ENCODE measurements at regions not wholly inside any gene's neighbourhood (a gene's known extent, or its start where the extent isn't known, plus 50 kb on each side); places are given as distances from the start of the nearest gene placed in this dataset.
"Not testable (repeated sequence)": the region's sequence is repeated elsewhere in the genome, so short reads cannot be mapped to it uniquely, and the experiment has no call there.

DNA sequence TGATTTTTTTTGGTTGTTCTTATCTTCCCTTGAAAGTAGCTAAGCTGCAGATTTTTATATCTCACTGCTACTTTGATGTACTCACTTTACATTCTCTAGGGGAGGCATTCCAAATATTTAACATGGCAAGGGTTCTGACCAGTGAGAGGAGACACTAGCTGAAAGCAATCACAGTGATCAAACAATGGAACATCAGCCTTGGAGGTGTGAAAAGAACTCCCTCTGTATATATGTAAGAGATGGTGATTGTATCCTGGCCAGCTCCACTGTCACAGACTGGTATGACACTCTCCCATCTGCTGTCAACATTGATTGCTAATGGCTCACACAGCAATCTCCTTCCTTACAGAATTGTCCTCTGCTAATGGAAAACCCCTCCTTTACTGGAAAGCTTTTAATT is 291.7 kb upstream of the CDH19 start:
- DNase-seq (ENCODE audit: insufficient read length, low spot score) (no peak), FAIRE-seq (no peak)
- no peak for TF ChIP-seq CTCF (IDR thresholded peaks at IDR 0.05; ENCODE audit: insufficient read depth, missing control alignments)

DNA sequence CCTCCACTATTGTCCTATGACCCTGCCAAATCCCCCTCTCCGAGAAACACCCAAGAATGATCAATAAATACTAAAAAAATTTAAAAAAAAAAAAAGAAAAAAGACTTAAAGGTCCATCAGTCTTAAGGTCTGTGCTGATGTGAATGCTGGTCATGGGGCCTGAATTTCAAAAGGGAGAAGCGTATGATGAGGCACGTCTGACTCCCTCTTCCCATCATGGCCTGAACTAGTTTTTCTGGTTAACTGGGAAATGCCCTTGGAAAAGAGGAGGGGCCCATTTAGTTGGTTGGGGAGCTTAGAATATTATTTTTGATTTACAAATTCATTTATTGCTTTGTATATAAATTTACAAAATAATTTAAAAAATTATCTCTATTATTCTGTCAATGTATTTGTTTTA is 291.0 kb upstream of the CDH19 start:
- DNase-seq (ENCODE audit: insufficient read length, low spot score), result no peak
- FAIRE-seq, result no peak

GRCh38 chr18:66892388-66892787 is 288.5 kb upstream of the CDH19 start:
- FAIRE-seq; DNase-seq (ENCODE audit: insufficient read length, low spot score): not testable (repeated sequence)

More for the DNA sequence above, 291.0 kb upstream of the CDH19 start:
- TF ChIP-seq CTCF (IDR thresholded peaks at IDR 0.05; ENCODE audit: insufficient read depth, missing control alignments), result no peak

DNA sequence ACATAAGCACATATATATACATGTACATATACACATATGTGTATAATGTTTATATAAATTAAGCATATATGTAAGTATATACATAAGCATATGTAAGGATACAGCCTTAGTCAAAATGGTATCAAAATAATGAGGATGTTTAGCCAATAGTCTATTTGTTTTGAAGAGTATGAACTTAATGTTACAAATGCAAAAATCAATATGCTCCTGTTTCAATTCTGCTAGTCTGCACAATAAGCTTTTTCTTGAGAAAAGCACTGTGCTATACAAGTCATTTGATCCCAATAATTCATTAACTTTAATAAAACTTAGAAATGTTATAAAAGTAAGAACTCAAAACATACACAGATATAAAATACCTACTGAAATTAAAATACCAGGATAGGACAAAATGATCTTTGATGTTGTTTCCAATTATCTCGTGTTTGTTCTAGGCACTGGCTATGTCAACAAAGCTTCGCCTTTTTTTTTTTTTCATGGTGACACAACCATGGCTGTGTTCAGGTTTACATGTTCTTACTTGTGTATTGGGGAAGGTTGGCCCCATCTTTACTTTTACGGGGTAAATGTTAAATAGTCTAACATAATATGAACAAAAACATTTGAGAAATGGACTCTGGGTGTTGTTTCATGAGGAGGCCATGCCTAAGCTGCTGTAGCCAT is 271.1 kb upstream of the CDH19 start:
- TF ChIP-seq CTCF (IDR thresholded peaks at IDR 0.05; ENCODE audit: insufficient read depth, missing control alignments), result no peak
- DNase-seq (ENCODE audit: insufficient read length, low spot score), result no peak
- no peak for FAIRE-seq

DNA sequence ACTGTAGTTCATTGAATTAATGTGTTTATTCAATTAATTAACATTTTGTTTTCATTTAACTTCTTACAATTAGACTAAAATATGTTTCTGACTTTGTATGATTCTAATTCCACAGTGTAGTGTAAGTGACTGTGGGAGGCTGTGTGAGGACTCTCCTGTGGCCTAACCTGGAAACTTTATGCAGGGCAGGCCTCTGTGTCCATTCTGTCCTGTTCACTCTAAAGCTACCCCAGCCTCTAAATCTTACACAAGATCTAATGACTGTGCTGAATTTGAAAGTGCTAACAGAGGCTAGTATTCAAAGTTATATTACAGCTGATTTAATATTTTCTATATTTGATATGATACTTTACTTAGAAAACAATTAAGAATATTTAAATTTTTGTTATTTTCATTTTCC is 270.5 kb upstream of the CDH19 start:
- DNase-seq (ENCODE audit: insufficient read length, low spot score) (no peak), FAIRE-seq (no peak)
- TF ChIP-seq CTCF (IDR thresholded peaks at IDR 0.05; ENCODE audit: insufficient read depth, missing control alignments), result no peak

DNA sequence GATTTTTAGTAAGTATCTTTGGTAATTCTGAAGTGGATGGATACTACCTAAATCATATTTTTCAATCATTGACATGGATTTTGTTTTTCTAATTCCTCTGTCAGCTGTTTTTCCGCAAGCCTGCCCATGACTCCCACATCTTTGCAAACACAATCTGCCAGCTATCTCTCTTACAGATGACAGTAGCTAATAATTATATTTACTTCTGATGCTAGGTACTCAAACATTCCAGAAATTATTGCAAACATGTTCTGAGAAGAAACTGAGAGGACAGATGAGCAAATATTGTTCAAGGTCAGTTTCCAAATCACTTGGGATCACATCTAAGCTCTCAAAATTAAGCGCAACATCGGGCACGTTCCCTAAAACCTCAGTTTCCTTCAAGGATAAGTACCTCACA is 270.0 kb upstream of the CDH19 start:
- FAIRE-seq (no peak), DNase-seq (ENCODE audit: insufficient read length, low spot score) (no peak)
- no peak for TF ChIP-seq CTCF (IDR thresholded peaks at IDR 0.05; ENCODE audit: insufficient read depth, missing control alignments)

DNA sequence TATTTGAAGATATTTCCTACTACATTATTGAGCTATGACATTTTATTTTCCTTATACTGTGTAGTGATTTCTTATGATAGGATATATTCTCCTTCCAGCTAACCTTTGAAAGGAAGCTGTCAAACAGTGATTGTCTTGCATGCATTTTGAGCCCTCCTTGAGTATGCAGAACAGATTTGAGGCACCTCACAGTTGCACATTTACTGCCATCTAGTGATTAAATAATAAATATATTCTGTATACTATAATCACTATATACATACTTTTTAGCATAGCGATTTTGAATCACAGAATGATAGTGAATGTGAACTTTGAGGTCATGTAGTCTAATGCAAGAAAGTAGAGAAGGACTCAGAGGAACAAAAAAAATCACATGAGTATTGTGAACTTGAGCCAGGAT is 268.4 kb upstream of the CDH19 start:
- peak; percentile 44 for TF ChIP-seq CTCF (IDR thresholded peaks at IDR 0.05; ENCODE audit: insufficient read depth, missing control alignments)
- DNase-seq (ENCODE audit: insufficient read length, low spot score) (no peak), FAIRE-seq (peak; percentile 100)

GRCh38 chr18:66867653-66868052 is 263.8 kb upstream of the CDH19 start:
- DNase-seq (ENCODE audit: insufficient read length, low spot score), result no peak
- peak; percentile 99 for FAIRE-seq
- TF ChIP-seq CTCF (IDR thresholded peaks at IDR 0.05; ENCODE audit: insufficient read depth, missing control alignments), result no peak

DNA sequence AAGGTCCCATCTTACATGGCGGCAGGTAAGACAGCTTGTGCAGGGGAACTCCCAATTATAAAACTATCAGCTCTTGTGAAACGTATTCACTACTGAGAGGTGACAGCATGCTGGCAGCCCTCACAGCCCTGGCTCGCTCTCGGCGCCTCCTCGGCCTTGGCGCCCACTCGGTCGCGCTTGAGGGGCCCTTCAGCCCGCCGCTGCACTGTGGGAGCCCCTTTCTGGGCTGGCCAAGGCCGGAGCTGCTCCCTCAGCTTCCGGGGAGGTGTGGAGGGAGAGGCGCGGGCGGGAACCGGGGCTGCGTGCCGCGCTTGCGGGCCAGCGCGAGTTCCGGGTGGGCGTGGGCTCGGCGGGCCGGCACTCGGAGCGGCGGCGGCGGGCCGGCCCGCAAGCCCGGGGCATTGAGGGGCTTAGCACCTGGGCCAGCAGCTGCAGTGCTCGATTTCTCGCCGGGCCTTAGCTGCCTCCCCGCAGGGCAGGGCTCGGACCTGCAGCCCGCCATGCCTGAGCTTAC is 262.6 kb upstream of the CDH19 start:
- not testable (repeated sequence) for FAIRE-seq; DNase-seq (ENCODE audit: insufficient read length, low spot score)

Measured in D721Med (cell line).